Activated CD4-positive, CD25-positive, alpha-beta regulatory T cell treated with anti-CD3 and anti-CD28 coated beads, Interleukin-2, amount 50 U/mL, for 72 hours (primary cell): ENCODE measurements at regions not wholly inside any gene's neighbourhood (a gene's known extent, or its start where the extent isn't known, plus 50 kb on each side); places are given as distances from the start of the nearest gene placed in this dataset.
"Not testable (repeated sequence)": the region's sequence is repeated elsewhere in the genome, so short reads cannot be mapped to it uniquely, and the experiment has no call there.

ENCODE experiments used
- DNase-seq: peaks from one replicate; pipeline ENCODE4 v3.0.0; 2021

GRCh38 chr7:113030489-113030888 lies 56.1 kb downstream of the GPR85 start:
- no peak for DNase-seq

- no peak for DNase-seq
These were observed 59.7 kb downstream of the GPR85 start for GRCh38 chr7:113026941-113027340.

GRCh38 chr7:113017144-113017857 lies 69.3 kb downstream of the GPR85 start:
- not testable (repeated sequence) for DNase-seq

- DNase-seq: no peak
These were observed 71.5 kb downstream of the GPR85 start for GRCh38 chr7:113015034-113015645.

- no peak for DNase-seq
These were observed 72.7 kb downstream of the GPR85 start for GRCh38 chr7:113013761-113014449.

- not testable (repeated sequence) for DNase-seq
These were observed 73.8 kb downstream of the GPR85 start for GRCh38 chr7:113012862-113013261.

GRCh38 chr7:113010377-113010776 lies 76.2 kb downstream of the GPR85 start:
- DNase-seq: no peak

- no peak for DNase-seq
These were observed 77.9 kb downstream of the GPR85 start for GRCh38 chr7:113008755-113009154.

- DNase-seq: no peak
These were observed 81.7 kb downstream of the GPR85 start for GRCh38 chr7:113004726-113005454.

- no peak for DNase-seq
These were observed 86.2 kb downstream of the GPR85 start for GRCh38 chr7:113000316-113001020.

- no peak for DNase-seq
These were observed 88.8 kb downstream of the GPR85 start for GRCh38 chr7:112997831-112998230.

- no peak for DNase-seq
These were observed 90.2 kb downstream of the GPR85 start for GRCh38 chr7:112996331-112996871.

GRCh38 chr7:112995059-112995824 lies 91.4 kb downstream of the GPR85 start:
- DNase-seq: no peak

GRCh38 chr7:112994656-112995055 lies 92.0 kb downstream of the GPR85 start:
- no peak for DNase-seq

GRCh38 chr7:112990624-112991023 lies 96.0 kb downstream of the GPR85 start:
- DNase-seq: no peak

GRCh38 chr7:112989531-112989930 lies 97.1 kb downstream of the GPR85 start:
- no peak for DNase-seq

GRCh38 chr7:112987171-112987570 lies 99.5 kb downstream of the GPR85 start:
- DNase-seq: no peak

GRCh38 chr7:112986256-112987031 lies 100.2 kb downstream of the GPR85 start:
- DNase-seq: no peak

GRCh38 chr7:112985377-112985987 lies 101.1 kb downstream of the GPR85 start:
- no peak for DNase-seq

- DNase-seq: no peak
These were observed 104.1 kb downstream of the GPR85 start for GRCh38 chr7:112982441-112983063.
